ENCODE measurements at regions not wholly inside any gene's neighbourhood (a gene's known extent, or its start where the extent isn't known, plus 50 kb on each side); places are given as distances from the start of the nearest gene placed in this dataset.

DNA sequence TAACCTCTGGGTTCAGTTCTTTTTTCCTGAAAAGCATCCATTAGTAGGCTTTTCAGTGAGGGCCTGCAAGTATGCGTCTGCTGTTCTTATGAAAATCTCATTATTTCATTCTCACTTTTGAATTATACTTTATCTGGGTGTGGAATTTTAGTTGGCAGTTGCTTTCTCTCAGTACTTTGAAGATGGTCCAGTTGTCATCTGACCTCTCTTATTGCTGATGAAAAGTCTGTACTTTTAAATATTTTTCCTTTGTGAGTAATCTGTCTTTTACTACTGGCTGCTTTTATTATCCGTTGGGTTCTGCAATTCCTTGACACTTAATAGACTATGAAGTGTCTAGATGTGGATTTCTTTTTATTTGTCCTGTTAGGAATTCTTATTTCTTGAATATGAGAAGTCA lies 307.8 kb downstream of the CYP26B1 start:
- DNase-seq (ENCODE audit: low spot score) = no peak

DNA sequence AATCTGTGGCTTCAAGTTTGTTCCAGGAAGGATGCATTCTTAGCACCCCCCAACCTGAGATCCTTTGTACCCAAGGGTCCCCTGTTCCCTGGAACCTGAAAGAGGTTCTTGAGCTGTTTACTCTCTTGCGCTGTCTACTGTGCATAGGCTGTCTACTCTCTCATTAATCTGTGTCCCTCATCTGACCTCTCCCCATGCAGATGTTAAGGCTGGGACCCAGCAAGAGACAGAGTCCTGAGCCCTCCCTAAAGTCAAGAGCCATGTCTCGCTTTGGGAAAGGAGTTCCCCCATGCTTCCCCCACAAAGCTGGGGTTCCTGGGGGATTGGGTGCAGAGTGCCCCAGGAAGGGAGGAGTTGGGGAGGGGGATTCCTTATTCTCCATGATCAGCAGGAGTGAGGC lies 312.9 kb downstream of the CYP26B1 start:
- no peak for DNase-seq (ENCODE audit: low spot score)

DNA sequence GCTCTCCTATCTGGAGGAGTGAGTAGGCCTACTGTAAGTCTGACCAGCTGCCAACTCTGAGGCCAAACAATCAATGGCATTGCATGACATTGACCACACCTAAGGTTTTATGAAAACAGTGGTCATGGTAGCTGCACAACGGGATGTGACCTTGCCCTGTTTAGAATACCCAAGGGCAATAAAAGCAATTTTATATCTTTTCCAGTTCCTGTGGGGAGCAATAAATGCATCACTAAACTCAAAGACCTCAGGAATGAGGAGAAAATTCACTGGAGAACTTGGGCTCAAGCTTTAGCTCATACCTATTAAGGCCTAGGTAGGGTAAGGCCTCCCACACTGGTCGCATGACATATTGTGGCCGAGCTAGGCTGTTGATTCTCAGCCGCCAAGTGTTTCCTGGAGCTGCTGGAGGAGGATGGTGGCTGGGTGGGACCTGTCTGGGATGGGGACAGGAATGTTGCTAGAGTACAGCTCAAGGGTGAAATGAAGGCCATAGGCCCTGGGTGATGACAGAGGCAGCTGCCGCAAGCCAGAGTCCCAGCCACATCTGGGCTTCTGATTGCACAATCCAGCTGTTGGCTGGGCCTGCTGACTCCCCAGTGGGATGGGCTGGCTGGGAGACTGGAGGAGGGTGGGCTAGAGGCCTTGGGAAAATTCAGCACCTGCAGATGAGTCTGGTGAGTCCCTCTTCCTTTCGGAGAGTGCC lies 313.7 kb downstream of the CYP26B1 start:
- no peak for DNase-seq (ENCODE audit: low spot score)

DNA sequence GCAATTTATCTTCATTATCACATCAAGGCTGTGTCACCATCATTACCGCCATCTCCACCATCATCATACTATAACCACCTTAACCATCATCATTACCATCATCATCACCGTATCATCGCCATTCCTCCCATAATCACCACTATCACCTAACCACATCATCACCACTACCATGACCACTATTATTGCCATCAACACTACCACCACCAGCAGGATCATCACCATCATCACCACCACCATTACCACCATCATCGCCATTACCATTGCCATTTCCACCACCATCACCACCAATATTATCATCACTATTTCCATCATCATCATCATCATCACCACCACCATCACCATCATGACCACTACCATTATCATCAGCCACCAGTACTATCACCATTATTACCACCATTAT lies 314.4 kb downstream of the CYP26B1 start:
- DNase-seq (ENCODE audit: low spot score) = no peak

DNA sequence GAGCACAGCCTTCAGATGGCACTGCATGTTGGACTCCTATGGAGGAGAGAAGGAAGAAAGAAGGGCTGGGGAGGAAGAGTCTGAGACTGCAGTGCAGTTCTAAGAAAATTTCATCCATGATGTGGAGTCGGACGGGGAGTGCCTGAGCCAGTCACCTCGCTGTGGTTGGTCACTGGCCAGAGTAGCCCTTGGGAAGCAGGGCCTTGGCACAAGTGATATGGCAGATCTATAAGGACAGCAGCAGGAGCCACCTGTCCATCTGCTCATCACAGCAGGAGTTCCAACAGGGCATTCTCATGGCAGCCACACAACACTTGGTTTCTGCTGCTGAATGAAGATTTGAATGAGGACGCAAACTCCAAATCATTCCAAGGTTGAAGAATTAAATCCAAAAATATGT lies 314.8 kb downstream of the CYP26B1 start:
- no peak for DNase-seq (ENCODE audit: low spot score)

DNA sequence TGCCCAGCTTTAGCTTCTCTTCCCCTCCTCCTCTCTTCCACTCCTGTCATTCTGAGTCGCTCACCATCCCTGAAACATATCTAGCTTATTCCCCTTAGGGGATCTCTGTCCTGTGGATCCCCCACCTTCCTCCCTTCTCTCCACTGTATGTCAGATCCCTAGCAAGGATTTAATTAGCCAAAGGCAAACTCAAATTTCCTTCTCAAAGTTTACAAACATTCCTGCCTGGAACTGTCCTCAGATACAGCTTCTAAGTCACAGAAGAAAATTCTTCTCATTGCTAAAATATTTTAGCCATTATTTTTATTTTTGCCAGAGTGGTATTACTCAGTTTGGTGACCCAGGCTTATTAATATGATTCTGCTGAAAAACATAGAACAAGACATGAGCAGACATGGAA lies 315.3 kb downstream of the CYP26B1 start:
- no peak for DNase-seq (ENCODE audit: low spot score)

DNA sequence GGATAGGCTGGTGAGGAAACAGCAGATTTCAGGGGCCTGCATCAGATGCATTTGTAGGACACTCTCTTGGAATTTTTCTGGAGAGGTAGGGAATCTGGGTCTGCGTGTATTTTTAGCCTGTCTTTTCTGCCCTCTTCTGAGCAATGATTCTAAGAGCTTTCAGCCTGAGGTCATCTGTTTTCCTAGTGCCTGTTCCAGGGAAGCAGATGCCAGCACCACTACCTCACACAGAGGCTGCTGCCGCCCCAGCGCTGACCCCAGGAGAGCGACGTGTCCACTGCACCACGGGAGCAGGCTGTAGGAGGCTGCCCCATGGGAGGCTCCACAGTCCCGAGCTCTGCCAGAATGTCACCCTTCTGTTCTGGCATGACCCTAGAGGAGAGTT lies 316.5 kb downstream of the CYP26B1 start:
- DNase-seq (ENCODE audit: low spot score) = no peak

DNA sequence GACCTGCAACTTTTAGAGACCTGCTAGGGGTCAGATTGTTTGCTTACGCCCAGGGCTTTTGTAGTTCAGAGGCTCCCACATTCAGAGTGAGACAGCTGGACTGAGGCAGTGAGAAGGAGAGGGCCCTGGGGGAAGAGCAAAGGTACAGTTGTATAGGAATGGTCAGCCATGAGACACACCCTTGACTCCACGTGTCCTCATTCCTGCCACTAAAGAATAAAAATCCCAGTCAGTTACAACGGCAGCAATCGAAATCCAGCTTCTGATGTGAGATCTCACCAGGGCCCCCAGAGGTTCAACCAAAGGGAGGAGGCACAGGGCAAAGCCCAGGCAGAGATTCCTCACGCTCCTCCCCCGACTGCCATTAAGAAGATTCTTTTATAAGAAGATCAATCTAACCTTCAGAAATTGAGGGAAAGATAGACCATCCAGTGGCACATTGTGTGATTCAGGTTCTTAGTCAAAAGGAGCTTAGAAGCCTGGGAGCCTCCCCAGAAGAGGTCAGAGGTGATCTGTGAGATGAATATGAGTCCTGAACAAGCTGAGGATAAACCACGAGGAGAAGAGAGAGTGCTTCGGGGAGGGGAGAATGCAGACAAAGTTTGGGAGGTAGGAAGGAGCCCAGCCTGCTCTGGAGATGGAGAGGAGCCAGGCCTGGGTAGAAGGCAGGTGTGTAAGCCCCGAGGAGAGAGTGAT lies 317.0 kb downstream of the CYP26B1 start:
- no peak for DNase-seq (ENCODE audit: low spot score)

DNA sequence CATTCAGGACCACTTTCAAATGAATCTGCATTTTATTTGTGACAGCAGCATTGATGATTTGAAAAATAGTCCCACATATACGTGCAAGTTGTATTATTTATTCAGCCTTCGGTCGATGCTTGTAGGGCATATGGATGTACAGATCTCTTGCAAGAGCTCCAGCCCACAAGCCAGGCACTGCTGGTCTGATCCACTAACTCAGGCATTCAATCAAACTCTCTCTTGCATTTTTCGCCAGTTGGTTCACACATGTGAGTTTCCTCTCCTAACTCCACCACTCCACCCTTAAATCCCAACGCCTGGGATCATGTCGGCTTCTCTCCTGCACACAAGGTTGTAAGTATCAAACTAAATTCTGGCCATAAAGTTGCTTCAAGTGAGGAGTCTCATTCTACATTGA lies 318.7 kb downstream of the CYP26B1 start:
- no peak for DNase-seq (ENCODE audit: low spot score)

DNA sequence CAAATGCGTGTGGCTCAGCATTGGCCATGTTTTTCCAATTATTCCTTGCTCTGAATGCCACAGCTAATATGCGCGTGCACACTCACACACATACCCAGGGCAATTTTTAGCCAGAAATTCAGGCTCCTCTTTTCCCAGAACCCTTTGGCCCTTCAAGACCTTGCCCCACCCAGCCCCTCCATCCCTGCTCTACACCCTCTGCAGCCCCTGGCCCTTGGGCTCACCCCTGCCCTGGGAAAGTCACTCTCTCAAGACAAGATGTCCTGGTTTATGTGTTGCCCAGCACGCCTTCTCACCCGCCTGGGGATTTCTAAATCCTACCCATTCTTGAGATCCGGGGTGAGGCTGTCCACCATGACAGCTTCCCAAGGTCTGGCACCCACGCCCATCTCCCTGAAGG lies 319.7 kb downstream of the CYP26B1 start:
- DNase-seq (ENCODE audit: low spot score) = no peak

DNA sequence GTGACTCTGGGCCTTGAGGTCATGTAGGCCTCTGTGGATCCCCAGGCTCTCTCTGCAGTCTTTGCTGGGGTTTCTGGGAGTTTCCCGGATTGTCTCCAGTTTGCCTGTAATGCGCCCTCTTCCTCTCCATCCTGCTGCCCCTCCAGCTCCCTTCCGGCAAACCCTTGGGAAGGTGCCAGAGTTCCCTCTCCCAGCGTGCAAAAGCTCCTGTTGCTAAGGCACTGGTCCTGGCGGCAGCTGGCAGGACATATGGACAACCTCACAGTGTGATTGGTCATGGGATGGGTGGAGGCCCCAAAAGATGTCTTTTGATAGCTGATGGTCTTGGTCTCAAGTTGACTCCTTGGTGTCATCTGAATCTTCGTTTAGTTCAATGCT lies 320.1 kb downstream of the CYP26B1 start:
- DNase-seq (ENCODE audit: low spot score) = no peak

DNA sequence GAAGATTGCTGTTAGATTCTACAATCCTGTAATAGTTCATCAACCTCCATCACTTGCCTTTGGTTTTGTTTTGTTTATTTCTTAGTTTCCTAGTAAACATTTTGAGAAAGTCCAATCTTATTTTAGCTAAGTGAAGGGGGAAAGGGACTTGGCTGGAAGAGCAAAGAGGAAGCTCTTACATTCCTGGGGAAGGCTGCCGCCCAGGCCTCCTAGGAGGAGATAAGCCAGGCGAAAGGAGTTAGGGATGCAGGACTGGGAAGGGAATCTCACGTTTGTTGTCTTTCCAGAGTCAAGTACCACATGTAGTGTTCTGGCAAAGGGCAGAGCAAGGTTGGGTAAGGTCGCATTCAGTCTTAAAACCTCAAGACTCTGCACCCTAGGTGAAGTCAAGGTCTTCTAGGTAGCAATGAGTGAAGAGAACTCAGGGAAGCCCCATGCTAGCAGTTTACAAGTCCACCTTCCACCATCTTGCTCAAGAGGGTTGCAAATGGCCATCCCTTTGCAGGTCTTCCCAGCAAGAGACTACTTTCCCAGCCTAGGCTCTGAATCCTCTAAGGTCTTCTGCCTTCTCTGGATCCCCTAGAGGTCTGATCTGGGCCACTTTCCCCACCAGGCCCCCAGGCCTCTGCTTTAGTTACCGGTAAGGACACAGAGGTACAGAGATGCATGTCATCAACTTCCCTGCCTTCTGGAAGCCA lies 320.7 kb downstream of the CYP26B1 start:
- no peak for DNase-seq (ENCODE audit: low spot score)

DNA sequence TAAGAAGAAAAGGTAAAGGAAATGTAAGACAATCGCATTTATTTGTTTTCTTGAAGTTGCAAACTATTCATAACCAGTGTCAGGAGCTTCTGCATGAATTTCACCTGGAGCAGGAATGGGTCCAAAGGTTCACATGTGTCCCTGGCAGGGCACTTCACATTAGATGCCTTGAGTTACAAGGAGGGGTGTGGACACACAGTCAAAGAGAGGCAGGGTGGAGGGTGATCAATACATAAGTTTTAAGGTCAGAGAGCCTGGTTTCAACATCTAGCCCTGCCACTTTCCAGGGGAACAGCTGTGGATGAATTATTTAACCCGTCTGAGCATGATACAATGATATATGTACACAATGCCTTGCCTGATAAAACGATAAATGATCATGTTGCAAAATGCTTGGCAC lies 321.4 kb downstream of the CYP26B1 start:
- DNase-seq (ENCODE audit: low spot score) = no peak

DNA sequence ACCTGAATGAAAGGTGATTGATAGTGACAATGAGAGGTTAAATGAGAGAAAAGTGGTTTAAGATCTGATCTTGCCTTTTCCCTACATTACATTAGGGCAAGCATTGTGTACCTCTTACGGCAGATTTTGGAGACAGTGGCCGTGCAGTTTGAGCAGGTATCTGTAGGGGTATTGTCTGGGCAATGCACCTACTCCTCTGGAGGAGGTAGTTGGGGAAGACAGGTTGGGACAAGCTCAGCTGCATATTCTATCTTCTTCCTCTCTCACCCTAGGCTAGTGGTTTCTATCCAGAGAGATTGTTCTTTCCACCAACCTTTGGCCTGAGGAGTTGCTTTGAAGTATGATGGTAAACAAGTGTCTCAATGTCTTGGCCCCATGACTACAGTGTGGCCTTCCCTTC lies 323.2 kb downstream of the CYP26B1 start:
- DNase-seq (ENCODE audit: low spot score) = no peak

DNA sequence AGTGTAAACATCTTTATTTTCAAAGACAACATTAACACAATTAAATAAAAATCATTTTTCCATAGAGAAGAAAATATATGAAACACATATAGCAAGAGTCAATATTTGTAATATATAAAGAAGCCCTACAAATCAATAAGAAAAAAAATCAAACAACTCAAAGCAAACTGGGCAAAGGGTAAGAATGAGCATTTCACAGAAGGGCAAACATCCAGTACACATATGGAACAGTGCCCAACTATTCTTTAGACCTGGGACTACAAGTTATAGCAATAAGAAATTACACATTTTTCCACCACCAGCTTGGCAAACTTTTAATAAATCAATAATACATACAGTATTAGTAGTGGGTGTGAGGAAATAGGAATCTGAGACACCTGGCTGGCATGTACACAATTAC lies 324.1 kb downstream of the CYP26B1 start:
- no peak for DNase-seq (ENCODE audit: low spot score)

DNA sequence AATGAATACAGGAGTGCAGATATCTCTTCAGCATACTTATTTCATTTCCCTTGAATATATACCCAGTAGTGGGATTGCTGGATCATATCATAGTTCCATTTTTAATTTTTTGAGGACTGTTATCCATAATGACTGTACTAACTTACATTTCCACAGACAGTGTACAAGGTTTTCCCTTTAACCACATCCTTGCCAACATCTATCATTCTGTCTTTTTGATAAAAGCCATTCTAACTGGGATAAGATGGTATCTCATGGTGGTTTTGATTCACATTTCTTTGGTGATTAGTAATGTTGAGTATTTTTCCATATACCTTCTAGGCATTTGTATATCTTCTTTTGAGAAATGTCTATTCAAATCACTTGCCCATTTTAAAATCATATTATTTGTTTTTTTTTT lies 325.2 kb downstream of the CYP26B1 start:
- DNase-seq (ENCODE audit: low spot score) = no peak

DNA sequence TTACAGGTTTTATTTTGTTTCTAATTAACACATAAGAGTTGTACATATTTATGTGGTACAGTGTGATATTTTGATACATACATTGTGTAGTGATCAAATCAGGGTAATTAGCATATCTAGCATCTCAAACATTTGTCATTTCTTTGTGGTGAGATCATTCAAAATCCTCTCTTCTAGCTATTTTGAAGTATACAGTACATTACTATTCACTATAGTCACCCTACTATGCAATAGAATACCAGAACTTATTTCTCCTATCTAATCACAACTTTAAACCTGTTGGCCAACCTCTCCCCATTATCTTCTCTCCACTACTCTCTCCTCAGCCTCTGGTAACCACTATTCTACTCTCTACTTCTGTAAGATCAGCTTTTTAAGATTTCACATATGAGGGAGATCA lies 325.8 kb downstream of the CYP26B1 start:
- no peak for DNase-seq (ENCODE audit: low spot score)

DNA sequence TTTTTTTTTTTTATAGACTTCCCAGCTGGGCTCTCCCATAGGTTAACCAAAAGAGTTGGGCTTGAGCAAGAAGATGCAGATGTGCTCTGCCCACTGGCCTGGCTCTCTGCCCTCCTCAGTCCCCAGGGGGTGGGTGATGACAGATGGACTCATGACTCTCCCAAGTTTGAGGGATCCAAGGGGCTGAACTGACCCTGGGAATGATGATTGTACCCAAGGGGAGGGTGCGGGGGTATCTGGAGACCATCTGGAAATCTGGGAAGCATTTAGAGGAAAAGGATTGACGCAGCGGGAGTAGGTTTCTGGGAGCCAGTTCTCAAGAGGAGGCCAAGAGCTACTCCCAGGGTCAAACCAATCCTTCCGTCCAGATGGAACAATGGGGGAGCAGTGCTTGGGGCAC lies 330.8 kb downstream of the CYP26B1 start:
- DNase-seq (ENCODE audit: low spot score) = no peak

DNA sequence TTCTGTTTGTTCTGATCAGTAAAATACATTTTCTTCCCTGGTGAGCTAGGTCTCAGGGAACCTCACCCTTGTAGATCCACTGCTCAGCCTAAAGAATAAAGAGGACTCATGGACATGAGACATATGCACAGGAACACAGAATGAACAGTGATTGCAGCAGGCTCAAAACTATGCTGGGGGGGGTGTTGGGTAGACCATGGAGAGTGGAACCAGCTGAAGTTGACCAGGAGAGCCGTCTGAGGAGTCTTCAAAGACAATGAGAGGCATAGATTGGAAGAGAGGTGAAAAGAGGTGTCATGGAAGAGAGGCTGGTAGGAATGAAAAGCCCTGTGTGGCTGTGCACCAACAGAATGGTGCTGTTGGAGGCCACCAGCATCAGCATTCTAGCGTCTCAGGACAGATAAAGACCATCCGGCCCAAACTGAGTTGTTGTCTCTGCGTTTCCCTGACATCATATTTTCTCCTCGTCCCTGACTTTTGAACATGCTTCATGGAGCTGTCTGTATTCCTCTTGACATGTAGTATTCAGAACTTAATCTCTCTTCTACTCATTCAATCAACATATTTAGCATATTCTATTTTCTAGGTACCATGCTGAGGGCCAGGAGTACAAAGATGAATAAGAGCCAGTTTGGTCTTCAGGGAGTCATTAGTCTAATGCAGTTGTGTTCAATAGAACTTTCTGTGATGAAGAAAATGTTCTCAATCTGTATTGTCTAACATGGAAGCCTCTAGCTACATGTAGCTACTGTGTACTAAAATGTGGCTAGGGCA lies 331.8 kb downstream of the CYP26B1 start:
- no peak for DNase-seq (ENCODE audit: low spot score)

DNA sequence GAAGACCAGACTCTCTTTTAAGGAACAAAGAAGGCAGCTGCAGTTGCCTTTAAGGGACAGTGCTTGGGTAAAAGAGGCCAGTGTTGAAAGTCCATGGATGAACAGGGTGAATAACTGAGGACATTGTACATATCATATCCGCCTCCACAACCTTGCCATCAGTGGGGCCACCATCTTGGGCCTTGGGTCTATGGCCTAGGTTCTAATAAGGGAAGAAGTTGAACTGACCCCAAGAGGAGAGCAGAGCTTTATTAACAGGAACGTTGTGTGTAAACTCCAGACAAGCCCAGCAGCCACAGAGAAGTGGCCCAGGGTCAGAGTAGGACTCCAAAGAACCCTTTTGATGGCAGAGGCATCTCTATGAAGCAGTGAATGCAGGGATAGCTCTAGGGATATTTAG lies 332.8 kb downstream of the CYP26B1 start:
- no peak for DNase-seq (ENCODE audit: low spot score)

DNA sequence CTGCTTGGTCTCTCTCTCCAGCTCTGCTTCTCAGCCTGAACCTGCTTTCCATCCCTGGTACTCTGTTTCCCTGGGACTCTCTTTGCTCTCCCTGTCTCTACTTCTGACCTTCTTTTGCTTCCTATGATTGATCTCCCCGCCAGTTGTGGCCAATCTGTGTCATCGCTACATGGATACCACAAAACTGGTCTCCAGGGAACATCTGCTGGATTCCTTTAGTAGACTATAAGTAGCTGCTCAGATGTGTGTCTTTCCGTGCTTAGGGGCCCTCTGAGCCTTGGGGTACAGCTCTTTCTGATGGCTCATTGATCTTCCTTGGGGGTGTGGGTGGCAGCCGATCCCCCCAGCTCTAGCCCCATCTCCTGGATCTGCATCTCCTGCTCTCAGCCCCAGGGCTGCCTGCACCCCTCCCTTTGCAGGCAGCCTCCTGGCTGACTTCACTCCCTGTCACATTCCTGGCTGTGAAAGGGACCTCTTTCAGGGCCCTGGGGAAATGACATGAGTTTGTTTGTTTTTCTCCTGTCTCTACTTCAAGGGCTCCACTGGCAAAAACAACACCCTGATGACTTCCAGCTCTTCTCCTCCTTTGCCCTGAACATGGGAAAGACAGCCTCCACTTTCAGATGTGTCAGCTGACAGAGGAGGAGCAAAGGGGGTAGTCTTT lies 333.7 kb downstream of the CYP26B1 start:
- no peak for DNase-seq (ENCODE audit: low spot score)

DNA sequence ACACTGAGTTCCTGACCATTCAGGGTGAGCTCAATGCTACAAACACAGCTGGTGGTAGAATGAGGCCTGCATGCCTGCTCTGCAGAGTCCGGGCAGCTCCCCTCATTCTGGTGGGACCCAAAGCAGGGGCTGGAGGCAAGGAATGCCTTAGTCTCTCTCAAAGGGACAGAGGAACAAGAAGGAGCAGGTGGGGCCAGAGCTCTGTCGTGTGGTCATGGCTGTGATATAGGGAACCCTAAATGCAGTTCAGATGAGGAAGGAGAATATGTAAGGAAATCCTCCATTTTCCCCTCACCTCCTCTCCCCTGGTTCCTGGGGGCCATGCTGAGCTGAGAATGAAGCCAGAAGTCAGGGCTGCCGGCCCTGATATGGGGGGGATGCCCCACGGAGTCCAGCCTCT lies 334.3 kb downstream of the CYP26B1 start:
- no peak for DNase-seq (ENCODE audit: low spot score)

Measured in CD4-positive, alpha-beta T cell treated with Interleukin-15 for 4 hours (primary cell).